DMS79 (cell line): ENCODE measurements at regions not wholly inside any gene's neighbourhood (a gene's known extent, or its start where the extent isn't known, plus 50 kb on each side); places are given as distances from the start of the nearest gene placed in this dataset.

Experiments
- DNase-seq: peaks from one replicate; lab custom pipeline; 2025; lab: John Stamatoyannopoulos, UW

GRCh38 chr2:15043336-15044058 is 411.0 kb downstream of the LRATD1 start:
- no peak for DNase-seq

- no peak for DNase-seq
These were observed 412.5 kb downstream of the LRATD1 start for GRCh38 chr2:15045054-15045453.

GRCh38 chr2:15047184-15047583 is 414.7 kb downstream of the LRATD1 start:
- DNase-seq, result no peak

- DNase-seq, result no peak
These were observed 415.5 kb downstream of the LRATD1 start for GRCh38 chr2:15048000-15048399.

GRCh38 chr2:15049096-15049993 is 416.8 kb downstream of the LRATD1 start:
- no peak for DNase-seq

- peak; percentile 54 for DNase-seq
These were observed 418.0 kb downstream of the LRATD1 start for GRCh38 chr2:15050483-15050882.

- DNase-seq, result no peak
These were observed 421.0 kb downstream of the LRATD1 start for GRCh38 chr2:15053542-15053941.

GRCh38 chr2:15058015-15058720 is 425.7 kb downstream of the LRATD1 start:
- DNase-seq, result no peak

GRCh38 chr2:15058721-15059157 is 426.2 kb downstream of the LRATD1 start:
- no peak for DNase-seq

GRCh38 chr2:15059870-15060512 is 427.5 kb downstream of the LRATD1 start:
- DNase-seq, result peak; percentile 33

GRCh38 chr2:15061268-15061667 is 428.8 kb downstream of the LRATD1 start:
- DNase-seq, result no peak

GRCh38 chr2:15066138-15066537 is 433.6 kb downstream of the LRATD1 start:
- no peak for DNase-seq

- DNase-seq, result no peak
These were observed 436.6 kb downstream of the LRATD1 start for GRCh38 chr2:15069149-15069548.

GRCh38 chr2:15072836-15073235 is 440.3 kb downstream of the LRATD1 start:
- DNase-seq, result no peak

- DNase-seq, result no peak
These were observed 441.1 kb downstream of the LRATD1 start for GRCh38 chr2:15073664-15074063.

- no peak for DNase-seq
These were observed 441.8 kb downstream of the LRATD1 start for GRCh38 chr2:15074319-15074718.

GRCh38 chr2:15074751-15075700 is 442.5 kb downstream of the LRATD1 start:
- DNase-seq, result no peak

- DNase-seq, result no peak
These were observed 444.2 kb downstream of the LRATD1 start for GRCh38 chr2:15076668-15077067.

- DNase-seq, result no peak
These were observed 448.8 kb downstream of the LRATD1 start for GRCh38 chr2:15081356-15081755.

GRCh38 chr2:15082105-15083058 is 449.9 kb downstream of the LRATD1 start:
- no peak for DNase-seq
